Gastroesophageal sphincter (tissue), 4 donors: ENCODE measurements at regions not wholly inside any gene's neighbourhood (a gene's known extent, or its start where the extent isn't known, plus 50 kb on each side); places are given as distances from the start of the nearest gene placed in this dataset.

Experiments
- ATAC-seq: fragments of 150-250 bp; one replicate; pipeline ENCODE4 v1.9.1; 2016; ENCODE audit warnings: mild to moderate bottlenecking, moderate library complexity
- H3K27ac ChIP-seq, 4 donors: fragments of 200-600 bp; sonication (generic) in 3 of 4; 1 replicate in 3 of 4; 2 replicates in 1 of 4; pipeline ENCODE4 v1.5.1; 2016 to 2019
- H3K27me3 ChIP-seq: fragments of 200-600 bp; sonication (generic); one replicate; pipeline ENCODE4 v1.5.1; 2019
- H3K36me3 ChIP-seq, 2 donors: fragments of 200-600 bp; sonication (generic); one replicate each; pipeline ENCODE4 v1.5.1; 2019; ENCODE audit warnings: control low read depth in 1 of 2
- H3K4me1 ChIP-seq, 3 donors: fragments of 200-600 bp; sonication (generic); 1 replicate in 2 of 3; 2 replicates in 1 of 3; pipeline ENCODE4 v1.5.1; 2016 to 2019; ENCODE audit warnings: control low read depth in 2 of 3
- H3K4me3 ChIP-seq, 2 donors: fragments of 200-600 bp; sonication (generic); one replicate each; pipeline ENCODE4 v1.5.1; 2019; ENCODE audit warnings: mild to moderate bottlenecking in 1 of 2, moderate library complexity in 1 of 2
- H3K9me3 ChIP-seq, 3 donors: fragments of 200-600 bp; sonication (generic); one replicate each; pipeline ENCODE4 v1.5.1; 2017 to 2019; ENCODE audit warnings: control low read depth in 2 of 3
- EP300 ChIP-seq: sonication (generic); formaldehyde crosslinking; IDR thresholded peaks from one replicate; pipeline ENCODE4 v1.6.1; 2017; ENCODE audit warnings: antibody characterized with exemption, mild to moderate bottlenecking
- POLR2A ChIP-seq, 2 donors: fragments of 450-650 bp; IDR thresholded peaks; one replicate each; pipeline ENCODE4 v1.6.1; 2017; ENCODE audit warnings: antibody characterized with exemption in 2 of 2, mild to moderate bottlenecking in 2 of 2, moderate library complexity in 1 of 2
- POLR2AphosphoS5 ChIP-seq: sonication (generic); formaldehyde crosslinking; IDR thresholded peaks from one replicate; pipeline ENCODE4 v1.6.1; 2017; ENCODE audit warnings: antibody characterized with exemption
- WGBS, 2 donors: methylation state at CpG; one replicate each; pipeline ENCODE4 v1.1.5; 2018; ENCODE audit warnings: low coverage in 1 of 2; 5-methylcytosine and 5-hydroxymethylcytosine counted together
- TF ChIP-seq, protein P1 (sequence below), 4 experiments: fragments of 200-600 bp in 2 of 4; fragments of 450-650 bp in 2 of 4; sonication (generic) in 1 of 4; IDR thresholded peaks; one replicate each; pipeline ENCODE4 v1.5.1; 2017 to 2019; ENCODE audit warnings: antibody characterized with exemption in 4 of 4, mild to moderate bottlenecking in 2 of 4, moderate library complexity in 2 of 4

DNA sequence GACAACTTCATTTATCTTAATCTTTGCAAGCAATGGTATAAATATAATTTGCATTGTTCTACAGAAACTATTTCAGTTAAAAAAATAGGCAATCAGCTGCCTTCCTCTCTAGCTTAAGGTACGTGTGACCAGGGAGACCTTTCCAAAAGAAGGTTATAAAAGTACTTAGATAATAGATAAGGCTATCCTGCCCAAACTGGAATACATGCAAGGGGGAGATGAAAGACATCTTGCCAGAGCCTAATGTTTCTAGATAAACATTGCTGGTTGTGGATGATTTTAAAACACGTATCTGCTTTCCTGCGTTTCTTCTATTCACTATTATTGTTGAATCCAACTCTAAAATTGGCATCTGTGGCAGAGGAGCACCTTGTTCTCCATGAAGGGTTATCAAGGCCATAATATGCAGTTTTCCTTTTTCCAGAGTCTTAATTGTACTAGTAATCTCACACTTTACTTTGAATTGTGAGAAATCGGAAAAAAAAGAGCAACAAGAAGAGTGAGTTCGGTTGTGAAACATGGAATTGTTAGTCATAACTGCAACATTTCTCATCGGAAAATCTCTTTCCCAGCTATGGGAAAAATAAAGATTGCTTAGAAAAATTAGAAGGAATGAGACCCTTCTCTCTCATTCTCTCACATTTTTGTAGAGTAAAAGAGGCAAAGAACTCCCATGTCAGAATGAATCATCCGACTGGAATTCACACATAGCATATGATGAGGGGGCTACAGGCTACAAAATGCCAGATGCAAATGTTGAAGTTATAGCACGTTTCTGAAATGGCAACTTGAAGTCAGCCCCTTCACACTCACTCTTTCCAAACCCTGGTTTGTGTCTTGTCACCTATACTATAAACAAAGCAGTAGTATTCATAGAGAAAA, 936.1 kb upstream of the NR2F2 start:
- Histone ChIP-seq H3K4me1 (peaks cover 0 to 16% (median 5%) of the 10 kb centered on the region in 3 donors), H3K36me3 (no peaks in the 10 kb centered on the region), H3K27ac (peak overlapping the region in 3 of 4 donors; percentile 19 to 42 (median 29)), H3K27me3 (no peaks in the 10 kb centered on the region), H3K4me3 (no peak overlapping the region), H3K9me3 (peaks cover 0 to 4% (median 0%) of the 10 kb centered on the region in 3 donors)
- no peak for ATAC-seq
- TF ChIP-seq POLR2AphosphoS5, result no peak
- TF ChIP-seq POLR2A (IDR thresholded peaks at IDR 0.05), result no peak
- 21 to 24% methylated on average over 7 to 8 of the region's 8 CpGs for WGBS, 2 donors

GRCh38 chr15:95400428-95400827, 930.1 kb upstream of the NR2F2 start:
- no peaks in the 10 kb centered on the region for H3K27me3 ChIP-seq
- H3K27ac ChIP-seq, result no peak overlapping the region
- H3K9me3 ChIP-seq, result no peaks in the 10 kb centered on the region
- H3K36me3 ChIP-seq, result no peaks in the 10 kb centered on the region
- TF ChIP-seq POLR2A (IDR thresholded peaks at IDR 0.05) (no peak), EP300 (no peak), POLR2AphosphoS5 (no peak)
- TF ChIP-seq, protein P1, sequence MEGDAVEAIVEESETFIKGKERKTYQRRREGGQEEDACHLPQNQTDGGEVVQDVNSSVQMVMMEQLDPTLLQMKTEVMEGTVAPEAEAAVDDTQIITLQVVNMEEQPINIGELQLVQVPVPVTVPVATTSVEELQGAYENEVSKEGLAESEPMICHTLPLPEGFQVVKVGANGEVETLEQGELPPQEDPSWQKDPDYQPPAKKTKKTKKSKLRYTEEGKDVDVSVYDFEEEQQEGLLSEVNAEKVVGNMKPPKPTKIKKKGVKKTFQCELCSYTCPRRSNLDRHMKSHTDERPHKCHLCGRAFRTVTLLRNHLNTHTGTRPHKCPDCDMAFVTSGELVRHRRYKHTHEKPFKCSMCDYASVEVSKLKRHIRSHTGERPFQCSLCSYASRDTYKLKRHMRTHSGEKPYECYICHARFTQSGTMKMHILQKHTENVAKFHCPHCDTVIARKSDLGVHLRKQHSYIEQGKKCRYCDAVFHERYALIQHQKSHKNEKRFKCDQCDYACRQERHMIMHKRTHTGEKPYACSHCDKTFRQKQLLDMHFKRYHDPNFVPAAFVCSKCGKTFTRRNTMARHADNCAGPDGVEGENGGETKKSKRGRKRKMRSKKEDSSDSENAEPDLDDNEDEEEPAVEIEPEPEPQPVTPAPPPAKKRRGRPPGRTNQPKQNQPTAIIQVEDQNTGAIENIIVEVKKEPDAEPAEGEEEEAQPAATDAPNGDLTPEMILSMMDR (IDR thresholded peaks at IDR 0.05), result no peak
- H3K4me3 ChIP-seq, result no peak overlapping the region
- no peak for ATAC-seq
- H3K4me1 ChIP-seq, result peaks cover 0 to under 1% (median 0%) of the 10 kb centered on the region in 3 donors
- 64 to 70% methylated on average over 1 of the region's 1 CpG for WGBS, 2 donors

- Histone ChIP-seq H3K36me3 (no peaks in the 10 kb centered on the region), H3K9me3 (no peaks in the 10 kb centered on the region), H3K4me3 (no peak overlapping the region), H3K27me3 (no peaks in the 10 kb centered on the region), H3K27ac (no peak overlapping the region), H3K4me1 (no peaks in the 10 kb centered on the region)
- no peak for ATAC-seq
- WGBS, 2 donors, result 35 to 40% methylated on average over 1 of the region's 1 CpG
- no peak for TF ChIP-seq POLR2AphosphoS5
- TF ChIP-seq POLR2A (IDR thresholded peaks at IDR 0.05), result no peak
- TF ChIP-seq, protein P1 (IDR thresholded peaks at IDR 0.05), result no peak
- TF ChIP-seq EP300, result no peak
Measured at GRCh38 chr15:95401587-95401986, 928.9 kb upstream of the NR2F2 start.

DNA sequence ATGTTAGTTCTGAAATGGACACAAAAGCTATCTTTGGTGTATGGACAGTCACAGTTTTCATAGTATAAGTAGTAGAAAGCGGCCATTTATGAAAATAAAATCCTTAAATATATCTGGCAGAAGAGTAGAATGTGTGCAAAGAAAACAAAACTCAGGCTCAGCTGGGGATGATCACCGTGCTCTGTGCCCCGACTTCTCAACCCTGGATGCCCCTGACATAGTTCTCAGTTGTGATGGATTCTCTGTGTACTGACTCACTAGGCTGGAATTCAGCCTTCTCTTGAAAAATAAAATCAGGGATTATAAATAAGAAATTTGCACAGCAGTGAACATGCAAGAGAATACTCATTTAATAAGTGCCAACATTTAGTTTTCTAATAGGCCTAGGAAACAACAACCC, 925.1 kb upstream of the NR2F2 start:
- ATAC-seq, result no peak
- no peak overlapping the region for H3K4me3 ChIP-seq
- peaks cover 0 to 12% (median 0%) of the 10 kb centered on the region in 3 donors for H3K4me1 ChIP-seq
- H3K27ac ChIP-seq, result no peak overlapping the region
- TF ChIP-seq POLR2AphosphoS5 (no peak), POLR2A (IDR thresholded peaks at IDR 0.05) (no peak), EP300 (no peak)
- TF ChIP-seq, protein P1 (IDR thresholded peaks at IDR 0.05), result no peak
- H3K27me3 ChIP-seq, result no peaks in the 10 kb centered on the region
- H3K9me3 ChIP-seq, result no peaks in the 10 kb centered on the region
- WGBS, 2 donors, result 54 to 86% methylated on average over 3 of the region's 3 CpGs
- H3K36me3 ChIP-seq, result no peaks in the 10 kb centered on the region

DNA sequence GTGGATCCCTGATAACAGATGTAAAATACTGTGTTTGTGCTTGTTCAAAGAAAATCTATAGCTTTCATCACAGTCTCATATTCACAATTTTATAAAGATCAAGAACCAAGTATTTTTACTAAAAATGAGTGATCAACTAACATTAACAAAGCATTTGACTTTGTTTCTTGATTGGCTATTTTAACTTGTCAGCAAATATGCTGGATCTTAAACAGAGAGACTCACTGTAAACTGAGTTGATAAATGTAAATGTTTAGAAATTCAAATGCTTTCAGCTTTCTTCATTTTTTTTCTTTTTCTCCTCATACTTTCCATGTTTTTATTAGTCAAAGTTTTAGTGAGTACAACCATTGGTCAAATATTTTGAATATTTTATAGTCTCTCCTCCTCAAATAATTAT, 923.0 kb upstream of the NR2F2 start:
- TF ChIP-seq, protein P1 (IDR thresholded peaks at IDR 0.05), result no peak
- no peak for TF ChIP-seq POLR2AphosphoS5
- TF ChIP-seq POLR2A (IDR thresholded peaks at IDR 0.05), result no peak
- TF ChIP-seq EP300, result no peak
- Histone ChIP-seq H3K4me3 (no peak overlapping the region), H3K4me1 (peaks cover 0 to 12% (median 0%) of the 10 kb centered on the region in 3 donors), H3K36me3 (no peaks in the 10 kb centered on the region), H3K9me3 (no peaks in the 10 kb centered on the region), H3K27ac (no peak overlapping the region), H3K27me3 (no peaks in the 10 kb centered on the region)
- no peak for ATAC-seq
